IMR-90 (cell line): ENCODE measurements at regions not wholly inside any gene's neighbourhood (a gene's known extent, or its start where the extent isn't known, plus 50 kb on each side); places are given as distances from the start of the nearest gene placed in this dataset.

Experiments
- ATAC-seq: fragments of 200-7000 bp; cut with Tn5 transposase; 2 replicates; pipeline ENCODE4 v1.9.1; 2020; ENCODE audit warnings: low read depth, mild to moderate bottlenecking, moderate library complexity
- BruUV-seq: library from RNA; stranded (reverse); fragments of 400-500 nt; replicated peaks from 2 replicates; lab custom pipeline; 2021; lab: Mats Ljungman, UMichigan
- CTCF ChIA-PET: fragments of 300-600 bp; formaldehyde crosslinking; extraction: SDS; loops from one replicate; lab custom pipeline; 2021; ENCODE audit warnings: antibody characterized with exemption; lab: Yijun Ruan, JAX
- POLR2A ChIA-PET: fragments of 300-600 bp; sonication (Branson Sonifier 250); formaldehyde crosslinking; loops from one replicate; lab custom pipeline; 2022; ENCODE audit warnings: antibody characterized with exemption; ENCODE audit not compliant: unreplicated experiment; lab: Charles Lee
- DNase-seq: peaks from one replicate; pipeline ENCODE4 v3.0.0; 2013
- H2AFZ ChIP-seq: replicated peaks from 2 replicates; pipeline ENCODE3; 2013; ENCODE audit warnings: low read length, mild to moderate bottlenecking; ENCODE audit not compliant: poor library complexity
- H2AK5ac ChIP-seq: 2 replicates; pipeline ENCODE4 v1.6.1; 2013; ENCODE audit warnings: low read depth, low read length, inconsistent platforms
- H2AK9ac ChIP-seq: replicated peaks from 2 replicates; pipeline ENCODE3; 2013; ENCODE audit warnings: mild to moderate bottlenecking, low read depth, low read length, moderate library complexity; ENCODE audit not compliant: poor library complexity
- H2BK120ac ChIP-seq: 2 replicates; pipeline ENCODE4 v1.6.1; 2013; ENCODE audit warnings: low read depth, low read length, inconsistent platforms
- H2BK15ac ChIP-seq: 3 replicates; pipeline ENCODE4 v1.6.1; 2013; ENCODE audit warnings: low read depth, low read length, inconsistent platforms
- H2BK20ac ChIP-seq: 2 replicates; pipeline ENCODE4 v1.6.1; 2013; ENCODE audit warnings: low read depth, mild to moderate bottlenecking, inconsistent platforms, low read length, moderate library complexity
- H2BK5ac ChIP-seq: 2 replicates; pipeline ENCODE4 v1.6.1; 2013; ENCODE audit warnings: mild to moderate bottlenecking, low read depth, low read length, inconsistent platforms; ENCODE audit not compliant: poor library complexity, severe bottlenecking
- H3K14ac ChIP-seq: replicated peaks from 2 replicates; pipeline ENCODE4 v1.6.1; 2013; ENCODE audit warnings: low read depth, low read length, inconsistent platforms
- H3K18ac ChIP-seq: 2 replicates; pipeline ENCODE4 v1.6.1; 2013; ENCODE audit warnings: low read depth, low read length, control low read depth
- H3K23ac ChIP-seq: 2 replicates; pipeline ENCODE4 v1.6.1; 2013; ENCODE audit warnings: low read depth, low read length, inconsistent platforms
- H3K27ac ChIP-seq: 2 replicates; pipeline ENCODE4 v1.5.1; 2013; ENCODE audit warnings: mild to moderate bottlenecking, control low read depth, low read length; ENCODE audit not compliant: insufficient read depth
- H3K27me3 ChIP-seq: 2 replicates; pipeline ENCODE4 v1.6.1; 2013; ENCODE audit warnings: low read length; ENCODE audit not compliant: control insufficient read depth, insufficient read depth
- H3K36me3 ChIP-seq: 2 replicates; pipeline ENCODE4 v1.6.1; 2013; ENCODE audit warnings: low read length, mixed read lengths; ENCODE audit not compliant: control insufficient read depth, insufficient read depth
- H3K4ac ChIP-seq: 2 replicates; pipeline ENCODE4 v1.6.1; 2013; ENCODE audit warnings: low read depth, low read length, inconsistent platforms
- H3K4me1 ChIP-seq: 2 replicates; pipeline ENCODE4 v1.6.1; 2013; ENCODE audit warnings: low read length, mixed read lengths; ENCODE audit not compliant: control insufficient read depth, insufficient read depth
- H3K4me2 ChIP-seq: 2 replicates; pipeline ENCODE4 v1.6.1; 2013; ENCODE audit warnings: low read depth, mild to moderate bottlenecking, control low read depth, low read length, moderate library complexity
- H3K4me3 ChIP-seq: 2 replicates; pipeline ENCODE4 v1.5.1; 2013; ENCODE audit warnings: low read depth, mild to moderate bottlenecking, control low read depth, low read length, moderate library complexity; ENCODE audit not compliant: insufficient read depth
- H3K56ac ChIP-seq: 2 replicates; pipeline ENCODE4 v1.6.1; 2013; ENCODE audit warnings: low read length, inconsistent platforms; ENCODE audit not compliant: insufficient read depth; ENCODE audit errors: extremely low read depth
- H3K79me1 ChIP-seq, 2 experiments: 2 replicates each; pipeline ENCODE4 v1.6.1; 2013; ENCODE audit warnings: low read length in 2 of 2, inconsistent platforms in 1 of 2, low read depth in 1 of 2
- H3K9ac ChIP-seq: 2 replicates; pipeline ENCODE4 v1.6.1; 2013; ENCODE audit warnings: low read depth, low read length, control low read depth
- H3K9me1 ChIP-seq: 2 replicates; pipeline ENCODE4 v1.6.1; 2013; ENCODE audit warnings: low read length, inconsistent platforms; ENCODE audit not compliant: insufficient read depth
- H3K9me3 ChIP-seq: 2 replicates; pipeline ENCODE4 v1.6.1; 2013; ENCODE audit warnings: low read length; ENCODE audit not compliant: control insufficient read depth, insufficient read depth
- H4K20me1 ChIP-seq: 2 replicates; pipeline ENCODE4 v1.6.1; 2013; ENCODE audit warnings: low read length, inconsistent platforms; ENCODE audit not compliant: insufficient read depth
- H4K5ac ChIP-seq: 2 replicates; pipeline ENCODE4 v1.6.1; 2013; ENCODE audit warnings: mild to moderate bottlenecking, low read depth, low read length, control low read depth
- H4K8ac ChIP-seq, 2 experiments: 2 replicates each; pipeline ENCODE4 v1.6.1; 2013; ENCODE audit warnings: low read depth in 2 of 2, low read length in 2 of 2, control low read depth in 1 of 2, inconsistent platforms in 1 of 2
- H4K91ac ChIP-seq: 2 replicates; pipeline ENCODE4 v1.6.1; 2013; ENCODE audit warnings: low read depth, low read length, inconsistent platforms; ENCODE audit not compliant: insufficient read depth
- BHLHE40 ChIP-seq: fragments of 150-350 bp; IDR thresholded peaks from 2 replicates; pipeline ENCODE4 v1.6.1; 2016; ENCODE audit warnings: mild to moderate bottlenecking, low read depth, low read length
- CEBPB ChIP-seq: IDR thresholded peaks from 2 replicates; pipeline ENCODE4 v1.6.1; 2012; ENCODE audit warnings: low read depth, low read length, improper control_type of control experiment
- CHD1 ChIP-seq: IDR thresholded peaks from 2 replicates; pipeline ENCODE4 v1.6.1; 2012; ENCODE audit warnings: low read depth, low read length, improper control_type of control experiment
- ELK1 ChIP-seq: fragments of 150-350 bp; IDR thresholded peaks from 2 replicates; pipeline ENCODE4 v1.6.1; 2016; ENCODE audit warnings: low read depth, mild to moderate bottlenecking, low read length, moderate library complexity, borderline replicate concordance
- FOS ChIP-seq: fragments of 150-350 bp; IDR thresholded peaks from 2 replicates; pipeline ENCODE4 v1.6.1; 2016; ENCODE audit warnings: low read depth, low read length
- NFE2L2 ChIP-seq: fragments of 150-350 bp; IDR thresholded peaks from 2 replicates; pipeline ENCODE4 v1.6.1; 2016; ENCODE audit warnings: low read depth, mild to moderate bottlenecking, low read length
- RFX5 ChIP-seq: IDR thresholded peaks from 2 replicates; pipeline ENCODE4 v1.8.0; 2012; ENCODE audit warnings: low read depth, mild to moderate bottlenecking, low read length, moderate library complexity
- SMC3 ChIP-seq: fragments of 150-350 bp; IDR thresholded peaks from 2 replicates; pipeline ENCODE4 v1.6.1; 2016; ENCODE audit warnings: low read depth, mild to moderate bottlenecking, antibody characterized with exemption, low read length, moderate library complexity
- WGBS, 2 experiments: methylation state at CpG; one replicate each; pipeline versions ENCODE4 v1.1.5 to v1.1.7; 2013; ENCODE audit warnings: missing lambda C conversion rate in 2 of 2; ENCODE audit not compliant: insufficient read length in 1 of 2; ENCODE audit errors: extremely low coverage in 2 of 2; 5-methylcytosine and 5-hydroxymethylcytosine counted together
- dilution Hi-C: fragments of 300-500 bp; cut with HindIII; formaldehyde crosslinking; loops from one replicate; pipeline ENCODE4 v1.14.3; 2018; ENCODE audit warnings: low sequenced_read_pairs; ENCODE audit not compliant: unreplicated experiment
- in situ Hi-C: fragments of 300-500 bp; cut with MboI; formaldehyde crosslinking; loops from 3 replicates; pipeline ENCODE4 v1.14.3; 2019; ENCODE audit warnings: low sequenced_read_pairs, inconsistent platforms, mixed read lengths
- intact Hi-C: fragments of 100-400 bp; cut with micrococcal nuclease; formaldehyde crosslinking; loops from 2 replicates; pipeline ENCODE4 v1.10.0; 2022

- in situ Hi-C loops (no loop called here), dilution Hi-C loops (no loop called here)
Observed at GRCh38 chr13:38462605-38463004, 113.0 kb downstream of the UFM1 start.

More at GRCh38 chr13:38462605-38463004, 113.0 kb downstream of the UFM1 start:
- H4K5ac ChIP-seq = no peak overlapping the region
- H4K8ac ChIP-seq = no peak overlapping the region
- no peak overlapping the region for H3K4ac ChIP-seq
- no peak overlapping the region for H2AK5ac ChIP-seq
- H2BK20ac ChIP-seq = no peak overlapping the region
- H4K20me1 ChIP-seq = no peaks in the 10 kb centered on the region
- H3K36me3 ChIP-seq = no peaks in the 10 kb centered on the region
- H3K56ac ChIP-seq = no peak overlapping the region
- H2AK9ac ChIP-seq = no peak overlapping the region
- ChIA-PET POLR2A (no interaction called here), CTCF (no interaction called here)
- H4K91ac ChIP-seq = no peak overlapping the region
- no peak overlapping the region for H2AFZ ChIP-seq
- TF ChIP-seq RFX5 (no peak), FOS (no peak), BHLHE40 (no peak), CEBPB (no peak), ELK1 (no peak), CHD1 (no peak), SMC3 (no peak), NFE2L2 (no peak)
- no TSS peak for BruUV-seq
- intact Hi-C loops = no loop called here
- H3K27ac ChIP-seq = no peak overlapping the region
- no peak overlapping the region for H3K9ac ChIP-seq
- H2BK15ac ChIP-seq = no peak overlapping the region
- H3K4me3 ChIP-seq = no peak overlapping the region
- DNase-seq (no peak), ATAC-seq (no peak)
- no peaks in the 10 kb centered on the region for H3K4me1 ChIP-seq
- H3K4me2 ChIP-seq = no peak overlapping the region
- no CpG with 5 or more reads among the region's 7 CpGs for WGBS, 2 experiments
- H3K9me3 ChIP-seq = no peaks in the 10 kb centered on the region
- H3K18ac ChIP-seq = no peak overlapping the region
- no peaks in the 10 kb centered on the region for H3K79me1 ChIP-seq
- H3K23ac ChIP-seq = no peak overlapping the region
- no peaks in the 10 kb centered on the region for H3K27me3 ChIP-seq
- H2BK120ac ChIP-seq = no peak overlapping the region
- no peak overlapping the region for H2BK5ac ChIP-seq
- no peaks in the 10 kb centered on the region for H3K9me1 ChIP-seq
- no peak overlapping the region for H3K14ac ChIP-seq
